ENCODE measurements at regions not wholly inside any gene's neighbourhood (a gene's known extent, or its start where the extent isn't known, plus 50 kb on each side); places are given as distances from the start of the nearest gene placed in this dataset.

DNA sequence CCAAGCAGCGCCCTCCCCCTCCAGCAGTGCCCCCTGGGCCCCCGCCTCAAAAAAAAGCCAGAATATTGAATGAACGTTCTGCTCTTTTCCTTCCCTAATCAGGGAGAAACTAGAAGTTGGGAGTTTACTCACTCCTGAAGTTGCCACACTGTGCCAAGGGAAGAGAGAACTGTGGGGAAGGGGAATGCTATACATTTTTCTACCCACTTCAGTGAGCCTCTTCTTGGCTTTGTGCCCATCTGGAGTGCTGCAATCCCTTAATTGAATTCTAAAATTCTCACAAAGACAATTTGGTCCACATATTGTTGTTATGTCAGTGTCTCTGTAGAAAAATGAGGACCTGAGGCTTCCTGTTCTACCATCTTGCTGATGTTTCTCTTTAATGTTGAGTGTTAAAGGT, 443.7 kb downstream of the DIRAS2 start:
- TF ChIP-seq ZNF114 (CRISPR knock-in tag; IDR thresholded peaks at IDR 0.05), result no peak
- TF ChIP-seq, protein P1, sequence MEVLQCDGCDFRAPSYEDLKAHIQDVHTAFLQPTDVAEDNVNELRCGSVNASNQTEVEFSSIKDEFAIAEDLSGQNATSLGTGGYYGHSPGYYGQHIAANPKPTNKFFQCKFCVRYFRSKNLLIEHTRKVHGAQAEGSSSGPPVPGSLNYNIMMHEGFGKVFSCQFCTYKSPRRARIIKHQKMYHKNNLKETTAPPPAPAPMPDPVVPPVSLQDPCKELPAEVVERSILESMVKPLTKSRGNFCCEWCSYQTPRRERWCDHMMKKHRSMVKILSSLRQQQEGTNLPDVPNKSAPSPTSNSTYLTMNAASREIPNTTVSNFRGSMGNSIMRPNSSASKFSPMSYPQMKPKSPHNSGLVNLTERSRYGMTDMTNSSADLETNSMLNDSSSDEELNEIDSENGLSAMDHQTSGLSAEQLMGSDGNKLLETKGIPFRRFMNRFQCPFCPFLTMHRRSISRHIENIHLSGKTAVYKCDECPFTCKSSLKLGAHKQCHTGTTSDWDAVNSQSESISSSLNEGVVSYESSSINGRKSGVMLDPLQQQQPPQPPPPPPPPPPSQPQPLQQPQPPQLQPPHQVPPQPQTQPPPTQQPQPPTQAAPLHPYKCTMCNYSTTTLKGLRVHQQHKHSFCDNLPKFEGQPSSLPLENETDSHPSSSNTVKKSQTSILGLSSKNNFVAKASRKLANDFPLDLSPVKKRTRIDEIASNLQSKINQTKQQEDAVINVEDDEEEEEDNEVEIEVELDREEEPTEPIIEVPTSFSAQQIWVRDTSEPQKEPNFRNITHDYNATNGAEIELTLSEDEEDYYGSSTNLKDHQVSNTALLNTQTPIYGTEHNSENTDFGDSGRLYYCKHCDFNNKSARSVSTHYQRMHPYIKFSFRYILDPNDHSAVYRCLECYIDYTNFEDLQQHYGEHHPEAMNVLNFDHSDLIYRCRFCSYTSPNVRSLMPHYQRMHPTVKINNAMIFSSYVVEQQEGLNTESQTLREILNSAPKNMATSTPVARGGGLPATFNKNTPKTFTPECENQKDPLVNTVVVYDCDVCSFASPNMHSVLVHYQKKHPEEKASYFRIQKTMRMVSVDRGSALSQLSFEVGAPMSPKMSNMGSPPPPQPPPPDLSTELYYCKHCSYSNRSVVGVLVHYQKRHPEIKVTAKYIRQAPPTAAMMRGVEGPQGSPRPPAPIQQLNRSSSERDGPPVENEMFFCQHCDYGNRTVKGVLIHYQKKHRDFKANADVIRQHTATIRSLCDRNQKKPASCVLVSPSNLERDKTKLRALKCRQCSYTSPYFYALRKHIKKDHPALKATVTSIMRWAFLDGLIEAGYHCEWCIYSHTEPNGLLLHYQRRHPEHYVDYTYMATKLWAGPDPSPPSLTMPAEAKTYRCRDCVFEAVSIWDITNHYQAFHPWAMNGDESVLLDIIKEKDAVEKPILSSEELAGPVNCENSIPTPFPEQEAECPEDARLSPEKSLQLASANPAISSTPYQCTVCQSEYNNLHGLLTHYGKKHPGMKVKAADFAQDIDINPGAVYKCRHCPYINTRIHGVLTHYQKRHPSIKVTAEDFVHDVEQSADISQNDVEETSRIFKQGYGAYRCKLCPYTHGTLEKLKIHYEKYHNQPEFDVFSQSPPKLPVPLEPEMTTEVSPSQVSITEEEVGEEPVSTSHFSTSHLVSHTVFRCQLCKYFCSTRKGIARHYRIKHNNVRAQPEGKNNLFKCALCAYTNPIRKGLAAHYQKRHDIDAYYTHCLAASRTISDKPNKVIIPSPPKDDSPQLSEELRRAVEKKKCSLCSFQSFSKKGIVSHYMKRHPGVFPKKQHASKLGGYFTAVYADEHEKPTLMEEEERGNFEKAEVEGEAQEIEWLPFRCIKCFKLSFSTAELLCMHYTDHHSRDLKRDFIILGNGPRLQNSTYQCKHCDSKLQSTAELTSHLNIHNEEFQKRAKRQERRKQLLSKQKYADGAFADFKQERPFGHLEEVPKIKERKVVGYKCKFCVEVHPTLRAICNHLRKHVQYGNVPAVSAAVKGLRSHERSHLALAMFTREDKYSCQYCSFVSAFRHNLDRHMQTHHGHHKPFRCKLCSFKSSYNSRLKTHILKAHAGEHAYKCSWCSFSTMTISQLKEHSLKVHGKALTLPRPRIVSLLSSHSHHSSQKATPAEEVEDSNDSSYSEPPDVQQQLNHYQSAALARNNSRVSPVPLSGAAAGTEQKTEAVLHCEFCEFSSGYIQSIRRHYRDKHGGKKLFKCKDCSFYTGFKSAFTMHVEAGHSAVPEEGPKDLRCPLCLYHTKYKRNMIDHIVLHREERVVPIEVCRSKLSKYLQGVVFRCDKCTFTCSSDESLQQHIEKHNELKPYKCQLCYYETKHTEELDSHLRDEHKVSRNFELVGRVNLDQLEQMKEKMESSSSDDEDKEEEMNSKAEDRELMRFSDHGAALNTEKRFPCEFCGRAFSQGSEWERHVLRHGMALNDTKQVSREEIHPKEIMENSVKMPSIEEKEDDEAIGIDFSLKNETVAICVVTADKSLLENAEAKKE (CRISPR knock-in tag; IDR thresholded peaks at IDR 0.05), result no peak
- TF ChIP-seq CREB1 (CRISPR knock-in tag; IDR thresholded peaks at IDR 0.05; ENCODE audit: low read depth), result no peak
- no peak for TF ChIP-seq EZH2 (IDR thresholded peaks at IDR 0.05; ENCODE audit: low read depth, unreplicated experiment)
- TF ChIP-seq, protein P2, sequence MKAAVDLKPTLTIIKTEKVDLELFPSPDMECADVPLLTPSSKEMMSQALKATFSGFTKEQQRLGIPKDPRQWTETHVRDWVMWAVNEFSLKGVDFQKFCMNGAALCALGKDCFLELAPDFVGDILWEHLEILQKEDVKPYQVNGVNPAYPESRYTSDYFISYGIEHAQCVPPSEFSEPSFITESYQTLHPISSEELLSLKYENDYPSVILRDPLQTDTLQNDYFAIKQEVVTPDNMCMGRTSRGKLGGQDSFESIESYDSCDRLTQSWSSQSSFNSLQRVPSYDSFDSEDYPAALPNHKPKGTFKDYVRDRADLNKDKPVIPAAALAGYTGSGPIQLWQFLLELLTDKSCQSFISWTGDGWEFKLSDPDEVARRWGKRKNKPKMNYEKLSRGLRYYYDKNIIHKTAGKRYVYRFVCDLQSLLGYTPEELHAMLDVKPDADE (IDR thresholded peaks at IDR 0.05), result no peak
- TF ChIP-seq POLR2AphosphoS5 (IDR thresholded peaks at IDR 0.05; ENCODE audit: low read depth), result no peak
- no peak for TF ChIP-seq JUNB (IDR thresholded peaks at IDR 0.05; ENCODE audit: unreplicated experiment)
- TF ChIP-seq STAT1 (IDR thresholded peaks at IDR 0.05; ENCODE audit: unreplicated experiment), result no peak
- H3K4me2 ChIP-seq, result no peak overlapping the region
- no peaks in the 10 kb centered on the region for H4K20me1 ChIP-seq (replicated peaks; ENCODE audit: insufficient read depth)
- no peak for ATAC-seq
- Mint-ChIP-seq H3K27me3 (ENCODE audit: insufficient read depth, low read depth, poor library complexity) (no peaks in the 10 kb centered on the region), H3K27ac (no peak overlapping the region), H3K4me3 (no peak overlapping the region), H3K9me3 (peaks cover 14% of the 10 kb centered on the region), H3K36me3 (ENCODE audit: low read depth) (peaks cover 4% of the 10 kb centered on the region; the same call in 2 of the 3 replicates), H3K4me1 (no peaks in the 10 kb centered on the region)
- 0 out of 2 replicates have a peak, but pooled peaks cover 8% of the 10 kb centered on the region for H3K9me2 ChIP-seq (ENCODE audit: insufficient read depth)
- H3K36me3 ChIP-seq (ENCODE audit: insufficient read depth), result no peaks in the 10 kb centered on the region
- no peaks in the 10 kb centered on the region for H3K79me2 ChIP-seq (replicated peaks; ENCODE audit: insufficient read depth)
- H3K4me1 ChIP-seq (ENCODE audit: insufficient read depth), result no peaks in the 10 kb centered on the region
- no peaks in the 10 kb centered on the region for H3K27me3 ChIP-seq (ENCODE audit: insufficient read depth)
- no peak overlapping the region for H3K27ac ChIP-seq (ENCODE audit: low read depth)
- H2AFZ ChIP-seq, result no peak overlapping the region
- H3K4me3 ChIP-seq, result no peak overlapping the region
- DNase-seq (ENCODE audit: low spot score), result no peak
- no peaks in the 10 kb centered on the region for H3F3A ChIP-seq (replicated peaks; ENCODE audit: low read depth)

Data from GM23338 (cell line).